Activated T-helper 1 cell treated with Interleukin-2 at 50 U/mL for 16 hours (primary cell): ENCODE measurements at regions not wholly inside any gene's neighbourhood (a gene's known extent, or its start where the extent isn't known, plus 50 kb on each side); places are given as distances from the start of the nearest gene placed in this dataset.
"Not testable (repeated sequence)": the region's sequence is repeated elsewhere in the genome, so short reads cannot be mapped to it uniquely, and the experiment has no call there.

Experiments used
- DNase-seq: peaks from one replicate; pipeline ENCODE4 v3.0.0-alpha.2; 2020; ENCODE audit warnings: low read depth

GRCh38 chr2:144730711-144731110 is 210.8 kb upstream of the ZEB2 start:
- no peak for DNase-seq

GRCh38 chr2:144724460-144724859 is 204.5 kb upstream of the ZEB2 start:
- DNase-seq: not testable (repeated sequence)

DNA sequence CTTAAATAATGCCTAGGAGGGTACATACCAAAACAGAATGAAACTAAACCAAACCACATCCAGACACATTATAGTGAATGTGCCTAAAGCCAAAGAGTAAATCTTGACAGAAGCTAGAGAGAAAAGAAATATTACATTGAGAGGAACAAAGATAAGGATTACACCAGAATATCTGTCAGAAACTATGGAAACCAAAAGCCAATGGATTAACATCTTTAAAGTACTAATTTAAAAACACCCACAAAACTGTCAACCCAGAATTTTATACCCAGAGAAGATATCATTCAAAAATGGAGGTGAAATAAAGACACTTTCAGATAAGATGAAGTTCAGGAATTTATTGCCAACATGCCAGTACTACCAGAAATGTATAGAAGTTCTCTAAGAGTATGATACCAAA is 198.5 kb upstream of the ZEB2 start:
- DNase-seq: no peak

DNA sequence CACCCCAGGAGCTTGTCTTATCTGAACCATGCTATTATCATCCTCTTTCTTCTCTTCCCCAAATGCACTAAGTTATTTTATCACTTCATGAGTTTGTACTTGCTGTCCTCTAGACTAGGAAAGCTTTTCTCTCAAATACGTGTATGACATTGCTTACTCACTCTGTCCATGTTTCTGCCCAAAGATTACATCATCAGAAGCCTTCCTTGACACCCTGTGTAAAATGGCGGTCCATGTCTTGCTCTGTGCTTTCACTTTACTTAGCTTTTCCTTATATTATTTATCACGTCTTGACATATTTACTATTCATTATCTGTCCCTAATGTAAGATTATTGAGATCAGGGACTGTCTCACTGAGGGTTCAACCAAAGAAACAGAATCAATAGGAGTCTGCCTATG is 196.1 kb upstream of the ZEB2 start:
- no peak for DNase-seq

GRCh38 chr2:144713410-144713809 is 193.5 kb upstream of the ZEB2 start:
- DNase-seq: no peak

DNA sequence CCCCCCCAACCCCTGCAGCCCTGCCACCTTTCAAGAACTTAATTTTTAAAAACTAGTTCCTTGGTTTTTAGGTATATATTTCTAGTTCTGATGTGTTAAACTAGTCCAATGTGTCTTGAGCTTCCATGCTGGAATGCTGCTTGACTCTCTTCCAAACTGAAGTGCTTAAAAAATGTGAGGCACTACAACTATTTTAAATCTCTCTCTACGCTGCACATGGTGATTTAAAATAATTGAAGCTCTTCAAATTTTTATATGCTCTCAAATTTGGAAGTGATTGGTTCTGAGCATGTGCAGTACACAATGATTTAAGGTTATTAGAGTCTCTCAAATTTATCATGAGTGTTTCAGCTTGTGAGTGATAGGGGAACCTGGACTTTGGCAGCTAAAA is 192.6 kb upstream of the ZEB2 start:
- no peak for DNase-seq

DNA sequence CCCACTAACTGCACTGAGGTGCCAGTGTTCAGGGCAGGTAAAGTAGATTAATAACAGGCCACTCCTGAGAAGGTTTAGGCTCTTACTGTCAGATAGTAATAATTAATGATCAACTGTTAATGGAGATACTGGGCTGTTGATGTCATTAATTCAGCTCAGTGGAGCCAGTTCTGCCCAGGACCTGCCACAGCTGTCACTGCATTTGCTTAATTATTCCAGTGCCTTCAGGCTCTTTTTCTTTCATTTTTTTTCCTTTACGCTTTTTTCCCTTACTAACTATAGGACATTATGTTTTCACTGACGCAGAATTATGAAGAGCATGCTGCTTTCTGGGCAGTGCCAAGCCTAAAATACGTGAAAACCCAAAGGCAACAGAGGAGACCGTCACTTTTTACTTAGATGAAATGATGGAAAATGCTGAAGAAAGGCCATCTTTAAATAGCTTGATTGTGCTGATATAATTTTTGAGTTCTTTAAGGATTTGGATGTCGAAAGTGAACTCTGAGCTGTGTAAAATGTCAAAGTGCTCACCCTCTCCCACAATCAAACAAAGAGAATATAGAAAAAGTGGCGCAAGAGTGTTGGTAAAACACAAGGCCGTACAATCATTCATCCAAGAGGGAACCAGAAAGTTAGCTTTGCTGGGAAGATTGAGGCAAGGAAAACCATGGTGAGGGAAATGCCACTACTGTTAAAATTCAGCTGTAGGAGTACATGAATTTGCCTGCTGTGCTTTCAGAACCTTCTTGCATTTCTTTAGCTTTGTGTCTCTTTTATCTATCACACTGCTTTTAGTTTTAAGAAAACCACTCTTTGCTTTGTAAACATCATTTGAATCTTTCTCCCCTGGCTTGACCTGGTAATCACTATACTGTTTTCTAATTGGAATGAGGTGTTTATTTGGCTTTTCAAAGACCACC is 192.0 kb upstream of the ZEB2 start:
- no peak for DNase-seq

DNA sequence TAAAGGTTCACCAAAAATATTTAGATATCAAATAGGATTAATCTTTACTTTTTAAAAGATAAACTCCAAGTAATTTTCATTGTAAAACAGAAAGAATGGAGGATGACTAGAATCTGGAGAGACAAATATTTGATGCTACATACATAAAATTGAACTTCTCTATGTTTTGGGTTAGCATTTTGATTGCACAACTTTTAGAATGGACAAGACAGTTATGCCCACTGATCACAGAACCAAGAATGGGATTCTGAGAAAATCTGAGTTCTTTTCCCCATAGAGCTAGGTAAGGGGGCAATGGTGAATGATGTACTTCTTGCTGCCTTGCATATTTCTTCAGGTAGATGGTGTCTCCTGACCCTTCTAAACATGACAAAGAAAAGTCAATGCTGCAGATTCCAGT is 191.2 kb upstream of the ZEB2 start:
- no peak for DNase-seq

- DNase-seq: no peak
Measured at GRCh38 chr2:144708626-144709025, 188.7 kb upstream of the ZEB2 start.

GRCh38 chr2:144707736-144708326 is 187.9 kb upstream of the ZEB2 start:
- no peak for DNase-seq

GRCh38 chr2:144706647-144707046 is 186.7 kb upstream of the ZEB2 start:
- no peak for DNase-seq

GRCh38 chr2:144705328-144706245 is 185.7 kb upstream of the ZEB2 start:
- DNase-seq: no peak

- no peak for DNase-seq
Measured at GRCh38 chr2:144704709-144705095, 184.8 kb upstream of the ZEB2 start.

DNA sequence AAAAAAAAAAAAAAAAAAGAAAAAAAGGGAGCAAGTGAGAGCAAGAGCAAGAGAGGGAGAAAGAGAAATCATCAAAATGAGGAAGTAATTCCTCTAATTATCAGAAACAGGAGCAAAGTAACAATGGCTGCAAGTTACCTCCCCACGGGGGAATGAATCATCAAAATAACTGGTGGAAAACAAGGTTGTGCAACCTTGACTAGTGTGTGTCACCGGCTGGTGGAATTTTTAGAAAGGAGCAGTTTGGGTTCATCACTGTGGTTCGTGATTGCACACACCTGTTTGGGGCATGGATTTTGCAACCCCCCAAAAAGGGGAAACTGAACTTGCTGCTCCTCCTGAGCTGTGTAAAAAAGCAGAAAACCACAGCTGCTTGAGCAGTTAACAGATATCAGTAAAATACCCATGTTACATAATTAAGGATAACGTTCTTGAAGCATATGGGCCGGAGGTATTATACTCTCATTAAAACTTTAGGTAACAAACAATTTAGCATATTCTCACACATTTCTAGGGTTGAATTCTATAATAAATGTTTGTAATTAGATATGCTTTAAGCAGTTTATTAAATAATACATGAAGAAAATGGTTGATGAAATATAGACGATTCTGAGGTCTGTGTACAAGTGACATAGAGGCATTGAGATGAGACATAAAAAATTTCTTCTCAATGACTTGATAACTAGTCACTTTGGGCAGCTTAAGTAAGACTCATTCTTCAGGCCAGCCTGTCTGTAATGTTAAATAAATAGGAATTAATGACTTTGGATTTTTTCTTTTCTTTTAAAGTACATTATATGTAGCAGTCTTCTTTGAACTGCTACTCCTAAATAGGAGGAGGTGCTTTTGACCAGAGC is 184.2 kb upstream of the ZEB2 start:
- no peak for DNase-seq

DNA sequence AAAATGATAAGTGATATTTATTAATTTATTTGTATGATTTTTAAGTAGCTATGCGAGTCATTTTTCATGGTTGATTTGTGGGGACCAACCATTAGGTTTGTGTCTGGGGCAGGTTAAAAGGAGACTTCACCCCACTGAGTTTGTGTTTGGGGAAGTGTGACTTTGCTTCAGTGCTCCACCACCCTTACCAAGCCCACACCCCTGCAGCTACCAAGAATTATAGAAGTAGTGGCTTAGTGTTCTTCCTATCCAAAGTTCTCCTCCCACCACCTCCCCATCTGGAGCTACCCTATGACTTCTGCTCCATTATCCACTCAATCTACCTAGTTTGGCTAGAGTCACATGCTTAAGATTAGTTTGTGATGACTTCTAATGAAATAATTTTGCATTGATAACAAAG is 182.1 kb upstream of the ZEB2 start:
- no peak for DNase-seq

DNA sequence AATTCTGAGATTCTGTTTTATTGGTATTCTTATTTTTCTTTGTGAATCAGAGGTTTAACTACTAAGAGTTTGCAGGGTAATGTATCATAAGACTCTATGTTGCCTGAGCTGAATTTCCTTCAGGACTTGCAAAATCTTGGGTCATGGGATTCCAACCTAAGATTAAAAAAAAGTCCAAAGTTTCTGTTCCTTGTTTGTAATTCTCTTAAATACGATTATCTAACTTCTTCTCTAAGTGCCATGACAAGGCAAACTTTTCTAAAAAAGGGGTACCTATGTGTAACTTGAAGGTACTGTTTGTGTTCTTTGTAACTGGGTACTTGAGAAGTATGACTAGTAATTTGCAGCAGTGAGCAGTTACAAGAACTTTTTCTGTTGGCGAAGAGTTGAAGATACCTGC is 181.3 kb upstream of the ZEB2 start:
- no peak for DNase-seq

DNA sequence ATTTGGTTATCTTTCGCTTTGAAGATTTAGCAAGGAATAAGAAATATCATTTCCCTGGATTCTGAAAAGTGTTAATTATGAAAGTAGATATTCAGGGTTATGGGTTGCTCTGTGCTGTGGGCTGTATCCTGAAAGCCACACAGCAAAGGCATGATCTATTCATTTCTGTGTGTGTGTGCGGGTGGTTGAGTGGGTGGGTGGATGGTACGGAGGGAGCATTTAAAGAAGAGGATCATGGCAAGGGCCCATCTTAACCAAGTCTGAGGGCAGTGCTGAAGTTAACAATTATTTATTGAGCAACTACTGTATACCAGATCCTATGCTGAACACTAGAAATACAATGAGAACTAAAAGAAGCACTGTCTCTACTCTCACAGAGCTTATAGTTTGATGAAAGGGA is 178.2 kb upstream of the ZEB2 start:
- no peak for DNase-seq

GRCh38 chr2:144695657-144696056 is 175.7 kb upstream of the ZEB2 start:
- DNase-seq: no peak

GRCh38 chr2:144694456-144694855 is 174.5 kb upstream of the ZEB2 start:
- DNase-seq: no peak

DNA sequence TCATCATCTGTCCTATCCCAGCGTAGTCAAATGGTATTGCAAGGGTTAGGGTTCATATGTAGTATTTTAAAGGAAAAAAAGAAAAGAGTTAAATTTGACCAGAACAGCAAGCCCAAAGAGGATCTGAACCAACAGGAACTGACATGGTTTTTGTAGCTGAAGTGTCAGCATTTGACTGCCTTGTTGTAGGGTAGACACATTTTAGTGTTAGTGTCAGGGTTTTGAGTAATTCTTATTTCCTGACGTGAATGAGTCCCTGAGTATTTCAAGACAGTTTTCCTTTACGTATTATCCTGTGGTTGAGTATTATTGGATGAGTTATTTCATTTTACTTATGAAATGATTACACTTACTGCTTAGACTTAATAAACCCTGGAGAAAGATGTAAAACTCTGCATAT is 173.3 kb upstream of the ZEB2 start:
- DNase-seq: no peak

DNA sequence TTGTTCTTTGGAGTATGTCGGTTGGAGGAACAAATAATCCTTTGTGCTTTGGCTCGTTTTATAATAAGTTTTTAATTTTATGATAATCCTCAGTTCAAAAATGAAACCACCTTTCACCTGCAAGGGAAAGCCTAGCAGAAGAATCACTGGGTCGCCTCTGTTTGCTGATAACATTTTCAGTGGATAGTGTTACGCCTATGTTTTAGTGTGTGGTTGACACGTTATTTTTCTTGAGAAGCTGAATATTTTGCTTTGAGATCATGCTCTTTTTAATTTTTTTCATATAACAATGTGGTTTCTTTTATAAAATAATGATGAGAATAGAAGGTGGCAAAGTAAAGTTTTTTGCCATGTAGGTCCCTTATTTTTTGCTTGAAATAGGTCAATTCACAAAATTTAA is 172.7 kb upstream of the ZEB2 start:
- no peak for DNase-seq

DNA sequence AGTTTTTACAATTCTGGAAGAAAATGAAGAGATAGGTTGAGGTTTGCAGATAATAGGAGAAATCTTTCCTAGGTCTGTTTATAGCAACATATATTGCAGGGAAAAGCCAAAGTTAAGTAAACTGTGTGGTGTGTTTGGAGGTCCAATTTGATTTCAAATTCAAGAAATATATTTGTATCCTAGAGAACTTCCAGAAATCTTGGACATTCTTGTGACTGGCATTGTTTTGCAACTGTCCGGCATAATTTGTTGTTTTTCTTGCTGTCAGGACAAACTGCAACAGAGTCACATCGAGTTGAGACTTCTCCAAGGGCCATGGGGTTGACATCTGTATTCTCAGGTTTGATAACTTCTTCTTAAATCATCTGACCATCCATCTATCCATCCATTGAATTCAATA is 170.9 kb upstream of the ZEB2 start:
- no peak for DNase-seq
